ENCODE measurements at regions not wholly inside any gene's neighbourhood (a gene's known extent, or its start where the extent isn't known, plus 50 kb on each side); places are given as distances from the start of the nearest gene placed in this dataset.

DNA sequence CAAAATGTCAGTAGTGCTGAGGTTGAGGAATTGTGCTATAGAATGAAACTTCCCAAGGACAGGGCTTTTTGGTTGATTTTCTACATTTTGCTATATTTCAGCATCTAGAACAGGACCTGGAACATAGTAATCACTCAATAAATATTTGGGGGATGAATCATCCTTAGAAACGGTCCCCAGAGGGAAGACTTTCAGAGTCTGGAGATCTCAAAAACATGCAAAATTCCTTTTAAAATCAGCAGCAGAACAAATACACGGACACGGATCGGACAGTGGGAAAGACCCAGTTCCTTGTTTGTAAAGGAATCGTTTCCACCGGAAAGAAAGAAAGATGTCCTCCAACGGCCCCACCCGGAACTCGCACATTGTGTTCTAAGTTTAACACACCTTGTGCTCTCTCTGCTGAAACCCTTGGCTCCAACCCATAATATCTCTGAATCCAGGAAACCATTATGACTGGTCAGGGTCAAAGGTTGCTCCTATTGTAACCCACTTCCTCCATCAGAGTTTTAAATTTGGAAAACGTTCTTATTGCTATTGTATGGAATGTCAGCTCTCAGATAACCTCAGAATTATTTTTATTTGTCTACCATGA is 617.2 kb downstream of the MED13L start:
- no peaks in the 10 kb centered on the region for H3K27me3 ChIP-seq (ENCODE audit: control insufficient read depth in 2 of 2, insufficient read depth in 2 of 2, low read length in 2 of 2)
- no peak for DNase-seq (ENCODE audit: low read depth, low spot score)
- ChIA-PET CTCF (no interaction called here), POLR2A (no interaction called here)
- H3K27ac ChIP-seq (ENCODE audit: insufficient read depth, low read depth, low read length): no peak overlapping the region
- H3K36me3 ChIP-seq (ENCODE audit: control insufficient read depth in 2 of 2, extremely low read depth in 1 of 2, insufficient read depth in 2 of 2, low read length in 2 of 2): no peaks in the 10 kb centered on the region
- no peaks in the 10 kb centered on the region for H3K79me2 ChIP-seq (ENCODE audit: control insufficient read depth, insufficient read depth, low read length)
- TF ChIP-seq MYC (IDR thresholded peaks at IDR 0.05; ENCODE audit: low read depth, low read length): no peak
- no peak for TF ChIP-seq POLR2AphosphoS5 (IDR thresholded peaks at IDR 0.05; ENCODE audit: insufficient read depth, low read depth, low read length)
- TF ChIP-seq JUN (IDR thresholded peaks at IDR 0.05; ENCODE audit: borderline replicate concordance, insufficient read depth, insufficient read length, low read depth): no peak
- TF ChIP-seq EZH2 (IDR thresholded peaks at IDR 0.05; ENCODE audit: borderline replicate concordance, low read depth, low read length, severe bottlenecking): no peak
- TF ChIP-seq FOS (IDR thresholded peaks at IDR 0.05; ENCODE audit: borderline replicate concordance, insufficient read depth, low read length): no peak
- no TSS peak for BruUV-seq (replicated peaks)
- H3K9me1 ChIP-seq (replicated peaks; ENCODE audit: control insufficient read depth, extremely low read depth, insufficient read depth, low read length): no peaks in the 10 kb centered on the region
- intact Hi-C loops (cut with micrococcal nuclease) (no loop called here), dilution Hi-C loops (cut with MboI; ENCODE audit: extremely low pct_ligation_motif_present, low sequenced_read_pairs) (no loop called here)
- no peak overlapping the region for H3K9ac ChIP-seq (replicated peaks; ENCODE audit: extremely low read depth, insufficient read depth, low read length)
- H3K4me3 ChIP-seq (replicated peaks in 1 of 3; ENCODE audit: insufficient read depth in 1 of 3, low read depth in 1 of 3, low read length in 3 of 3): no peak overlapping the region
- H3K4me2 ChIP-seq (ENCODE audit: insufficient read depth, low read length): no peak overlapping the region
- H4K20me1 ChIP-seq (replicated peaks; ENCODE audit: control insufficient read depth, extremely low read depth, insufficient read depth, low read length): no peaks in the 10 kb centered on the region
- peaks cover 4% of the 10 kb centered on the region for H3K9me3 ChIP-seq (replicated peaks; ENCODE audit: control insufficient read depth, insufficient read depth, low read length)
- no peak for FAIRE-seq
- no peak overlapping the region for H2AFZ ChIP-seq (ENCODE audit: low read depth, low read length)
- no peaks in the 10 kb centered on the region for H3K4me1 ChIP-seq (ENCODE audit: control insufficient read depth, extremely low read depth, insufficient read depth, low read length)

DNA sequence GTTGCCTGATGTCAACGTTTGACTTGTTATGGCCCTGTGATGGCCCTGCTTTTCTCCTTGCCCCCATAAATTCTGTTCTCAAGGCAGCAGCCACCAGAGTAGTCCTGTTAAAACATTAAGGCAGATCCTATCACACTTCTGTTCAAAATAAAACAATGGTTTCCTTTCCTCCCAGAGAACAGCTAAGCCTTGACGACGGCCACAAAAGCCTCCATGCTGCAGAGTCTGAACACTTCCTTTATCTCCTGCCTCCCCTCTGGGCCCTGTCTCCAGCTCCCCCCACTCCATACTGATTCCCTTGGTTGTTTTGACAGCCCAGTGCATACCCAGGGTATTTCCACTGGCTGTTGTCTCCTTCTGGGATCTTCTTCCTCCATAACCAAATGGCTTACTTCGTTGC is 618.1 kb downstream of the MED13L start:
- ChIA-PET POLR2A (no interaction called here), CTCF (no interaction called here)
- no peaks in the 10 kb centered on the region for H3K4me1 ChIP-seq (ENCODE audit: control insufficient read depth, extremely low read depth, insufficient read depth, low read length)
- intact Hi-C loops (cut with micrococcal nuclease) (no loop called here), dilution Hi-C loops (cut with MboI; ENCODE audit: extremely low pct_ligation_motif_present, low sequenced_read_pairs) (no loop called here)
- no peak overlapping the region for H3K27ac ChIP-seq (ENCODE audit: insufficient read depth, low read depth, low read length)
- FAIRE-seq: no peak
- H3K4me2 ChIP-seq (ENCODE audit: insufficient read depth, low read length): no peak overlapping the region
- H3K9ac ChIP-seq (replicated peaks; ENCODE audit: extremely low read depth, insufficient read depth, low read length): no peak overlapping the region
- no peaks in the 10 kb centered on the region for H3K9me1 ChIP-seq (replicated peaks; ENCODE audit: control insufficient read depth, extremely low read depth, insufficient read depth, low read length)
- no peak overlapping the region for H3K4me3 ChIP-seq (replicated peaks in 1 of 3; ENCODE audit: insufficient read depth in 1 of 3, low read depth in 1 of 3, low read length in 3 of 3)
- no peak for DNase-seq (ENCODE audit: low read depth, low spot score)
- peaks cover 4% of the 10 kb centered on the region for H3K9me3 ChIP-seq (replicated peaks; ENCODE audit: control insufficient read depth, insufficient read depth, low read length)
- no peak overlapping the region for H2AFZ ChIP-seq (ENCODE audit: low read depth, low read length)
- H3K36me3 ChIP-seq (ENCODE audit: control insufficient read depth in 2 of 2, extremely low read depth in 1 of 2, insufficient read depth in 2 of 2, low read length in 2 of 2): no peaks in the 10 kb centered on the region
- no TSS peak for BruUV-seq (replicated peaks)
- no peaks in the 10 kb centered on the region for H3K27me3 ChIP-seq (ENCODE audit: control insufficient read depth in 2 of 2, insufficient read depth in 2 of 2, low read length in 2 of 2)
- no peaks in the 10 kb centered on the region for H3K79me2 ChIP-seq (ENCODE audit: control insufficient read depth, insufficient read depth, low read length)
- no peaks in the 10 kb centered on the region for H4K20me1 ChIP-seq (replicated peaks; ENCODE audit: control insufficient read depth, extremely low read depth, insufficient read depth, low read length)
- TF ChIP-seq POLR2A (IDR thresholded peaks at IDR 0.05; ENCODE audit: low read depth, low read length): no peak
- no peak for TF ChIP-seq GATA2 (IDR thresholded peaks at IDR 0.05; ENCODE audit: insufficient read depth, insufficient read length, low read depth, low read length)
- no peak for TF ChIP-seq FOS (IDR thresholded peaks at IDR 0.05; ENCODE audit: borderline replicate concordance, insufficient read depth, low read length)
- no peak for TF ChIP-seq MYC (IDR thresholded peaks at IDR 0.05; ENCODE audit: low read depth, low read length)
- TF ChIP-seq, protein P1, sequence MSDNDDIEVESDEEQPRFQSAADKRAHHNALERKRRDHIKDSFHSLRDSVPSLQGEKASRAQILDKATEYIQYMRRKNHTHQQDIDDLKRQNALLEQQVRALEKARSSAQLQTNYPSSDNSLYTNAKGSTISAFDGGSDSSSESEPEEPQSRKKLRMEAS (IDR thresholded peaks at IDR 0.05; ENCODE audit: insufficient read depth, insufficient read length): no peak
- TF ChIP-seq EZH2 (IDR thresholded peaks at IDR 0.05; ENCODE audit: borderline replicate concordance, low read depth, low read length, severe bottlenecking): no peak
- TF ChIP-seq, protein P2, sequence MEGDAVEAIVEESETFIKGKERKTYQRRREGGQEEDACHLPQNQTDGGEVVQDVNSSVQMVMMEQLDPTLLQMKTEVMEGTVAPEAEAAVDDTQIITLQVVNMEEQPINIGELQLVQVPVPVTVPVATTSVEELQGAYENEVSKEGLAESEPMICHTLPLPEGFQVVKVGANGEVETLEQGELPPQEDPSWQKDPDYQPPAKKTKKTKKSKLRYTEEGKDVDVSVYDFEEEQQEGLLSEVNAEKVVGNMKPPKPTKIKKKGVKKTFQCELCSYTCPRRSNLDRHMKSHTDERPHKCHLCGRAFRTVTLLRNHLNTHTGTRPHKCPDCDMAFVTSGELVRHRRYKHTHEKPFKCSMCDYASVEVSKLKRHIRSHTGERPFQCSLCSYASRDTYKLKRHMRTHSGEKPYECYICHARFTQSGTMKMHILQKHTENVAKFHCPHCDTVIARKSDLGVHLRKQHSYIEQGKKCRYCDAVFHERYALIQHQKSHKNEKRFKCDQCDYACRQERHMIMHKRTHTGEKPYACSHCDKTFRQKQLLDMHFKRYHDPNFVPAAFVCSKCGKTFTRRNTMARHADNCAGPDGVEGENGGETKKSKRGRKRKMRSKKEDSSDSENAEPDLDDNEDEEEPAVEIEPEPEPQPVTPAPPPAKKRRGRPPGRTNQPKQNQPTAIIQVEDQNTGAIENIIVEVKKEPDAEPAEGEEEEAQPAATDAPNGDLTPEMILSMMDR (IDR thresholded peaks at IDR 0.05; ENCODE audit: extremely low read depth in 1 of 2, insufficient read depth in 1 of 2, low read depth in 1 of 2, low read length in 2 of 2): no peak
- TF ChIP-seq JUN (IDR thresholded peaks at IDR 0.05; ENCODE audit: borderline replicate concordance, insufficient read depth, insufficient read length, low read depth): no peak

All from endothelial cell of umbilical vein (primary cell).